SK-N-SH treated with all-trans-retinoic acid at 6 μM for 48 hours (cell line): ENCODE measurements at regions not wholly inside any gene's neighbourhood (a gene's known extent, or its start where the extent isn't known, plus 50 kb on each side); places are given as distances from the start of the nearest gene placed in this dataset.

Experiments used
- ATAC-seq: fragments of 200-7000 bp; cut with Tn5 transposase; 3 replicates; pipeline ENCODE4 v1.9.1; 2020; ENCODE audit warnings: mild to moderate bottlenecking, moderate library complexity
- ARNTL ChIP-seq: fragments of 450-650 bp; formaldehyde crosslinking; IDR thresholded peaks from 2 replicates; pipeline ENCODE4 v1.5.0; 2020; ENCODE audit warnings: low read depth, mild to moderate bottlenecking, moderate library complexity, borderline replicate concordance
- BACH2 ChIP-seq: fragments of 250-450 bp; sonication (Bioruptor Pico); IDR thresholded peaks from 2 replicates; pipeline ENCODE4 v1.9.0; 2021; ENCODE audit warnings: mild to moderate bottlenecking, borderline replicate concordance
- CSDC2 ChIP-seq: fragments of 250-450 bp; sonication (Bioruptor Pico); IDR thresholded peaks from 2 replicates; pipeline ENCODE4 v1.5.0; 2020; ENCODE audit warnings: mild to moderate bottlenecking, moderate library complexity
- ESRRG ChIP-seq: fragments of 250-450 bp; sonication (Bioruptor Pico); IDR thresholded peaks from 2 replicates; pipeline ENCODE4 v1.6.1; 2021; ENCODE audit warnings: mild to moderate bottlenecking
- GLIS3 ChIP-seq: fragments of 250-450 bp; sonication (Bioruptor Pico); IDR thresholded peaks from 2 replicates; pipeline ENCODE4 v1.5.0; 2020; ENCODE audit warnings: mild to moderate bottlenecking, moderate library complexity
- ISL1 ChIP-seq: fragments of 250-450 bp; sonication (Bioruptor Pico); IDR thresholded peaks from 2 replicates; pipeline ENCODE4 v2.1.2; 2022; ENCODE audit warnings: mild to moderate bottlenecking, moderate library complexity
- OSR1 ChIP-seq: fragments of 250-450 bp; sonication (Bioruptor Pico); IDR thresholded peaks from 2 replicates; pipeline ENCODE4 v1.8.0; 2022; ENCODE audit warnings: moderate library complexity, mild to moderate bottlenecking, inconsistent platforms
- PPARA ChIP-seq: fragments of 250-450 bp; sonication (Bioruptor Pico); IDR thresholded peaks from 2 replicates; pipeline ENCODE4 v1.5.0; 2020; ENCODE audit warnings: mild to moderate bottlenecking, borderline replicate concordance
- RARB ChIP-seq: fragments of 250-450 bp; sonication (Bioruptor Pico); IDR thresholded peaks from 2 replicates; pipeline ENCODE4 v1.8.0; 2021; ENCODE audit warnings: mild to moderate bottlenecking, moderate library complexity
- TCF4 ChIP-seq: fragments of 250-450 bp; sonication (Bioruptor Pico); IDR thresholded peaks from 2 replicates; pipeline ENCODE4 v1.8.0; 2021; ENCODE audit warnings: mild to moderate bottlenecking, moderate library complexity, borderline replicate concordance
- TOX ChIP-seq: fragments of 250-450 bp; sonication (Bioruptor Pico); IDR thresholded peaks from 2 replicates; pipeline ENCODE4 v1.8.0; 2021; ENCODE audit warnings: mild to moderate bottlenecking, moderate library complexity, borderline replicate concordance
- ZC3H10 ChIP-seq: fragments of 250-450 bp; sonication (Bioruptor Pico); IDR thresholded peaks from 2 replicates; pipeline ENCODE4 v1.5.1; 2021; ENCODE audit warnings: mild to moderate bottlenecking, moderate library complexity
- ZFP3 ChIP-seq: fragments of 250-450 bp; sonication (Bioruptor Pico); IDR thresholded peaks from 2 replicates; pipeline ENCODE4 v1.5.0; 2020; ENCODE audit warnings: mild to moderate bottlenecking, moderate library complexity
- ZFP30 ChIP-seq: fragments of 450-650 bp; formaldehyde crosslinking; IDR thresholded peaks from 2 replicates; pipeline ENCODE4 v1.5.0; 2022; ENCODE audit warnings: mild to moderate bottlenecking, moderate library complexity
- ZNF565 ChIP-seq: fragments of 450-650 bp; formaldehyde crosslinking; conservative IDR thresholded peaks from 2 replicates; pipeline ENCODE4 v1.5.0; 2020; ENCODE audit warnings: low read depth, mild to moderate bottlenecking, moderate library complexity
- ZNF70 ChIP-seq: fragments of 450-650 bp; formaldehyde crosslinking; IDR thresholded peaks from 2 replicates; pipeline ENCODE4 v1.5.0; 2020; ENCODE audit warnings: mild to moderate bottlenecking, moderate library complexity
- ZNF8 ChIP-seq: fragments of 450-650 bp; formaldehyde crosslinking; IDR thresholded peaks from 2 replicates; pipeline ENCODE4 v1.5.0; 2020; ENCODE audit warnings: mild to moderate bottlenecking, moderate library complexity
- TF ChIP-seq, protein P1 (sequence below): fragments of 250-450 bp; sonication (Bioruptor Pico); IDR thresholded peaks from 2 replicates; pipeline ENCODE4 v1.8.0; 2021; ENCODE audit warnings: low read depth, mild to moderate bottlenecking, moderate library complexity, borderline replicate concordance
- TF ChIP-seq, protein P2 (sequence below): fragments of 250-450 bp; sonication (Bioruptor Pico); IDR thresholded peaks from 2 replicates; pipeline ENCODE4 v1.5.1; 2020; ENCODE audit warnings: low read depth, mild to moderate bottlenecking, moderate library complexity
- TF ChIP-seq, protein P3 (sequence below): fragments of 250-450 bp; sonication (Bioruptor Pico); IDR thresholded peaks from 2 replicates; pipeline ENCODE4 v1.5.0; 2020; ENCODE audit warnings: mild to moderate bottlenecking, moderate library complexity
- TF ChIP-seq, protein P4 (sequence below): fragments of 250-450 bp; sonication (Bioruptor Pico); IDR thresholded peaks from 2 replicates; pipeline ENCODE4 v1.8.0; 2020; ENCODE audit warnings: mild to moderate bottlenecking, moderate library complexity, borderline replicate concordance
- TF ChIP-seq, protein P5 (sequence below): fragments of 250-450 bp; sonication (Bioruptor Pico); IDR thresholded peaks from 2 replicates; pipeline ENCODE4 v1.5.1; 2021; ENCODE audit warnings: mild to moderate bottlenecking, moderate library complexity

DNA sequence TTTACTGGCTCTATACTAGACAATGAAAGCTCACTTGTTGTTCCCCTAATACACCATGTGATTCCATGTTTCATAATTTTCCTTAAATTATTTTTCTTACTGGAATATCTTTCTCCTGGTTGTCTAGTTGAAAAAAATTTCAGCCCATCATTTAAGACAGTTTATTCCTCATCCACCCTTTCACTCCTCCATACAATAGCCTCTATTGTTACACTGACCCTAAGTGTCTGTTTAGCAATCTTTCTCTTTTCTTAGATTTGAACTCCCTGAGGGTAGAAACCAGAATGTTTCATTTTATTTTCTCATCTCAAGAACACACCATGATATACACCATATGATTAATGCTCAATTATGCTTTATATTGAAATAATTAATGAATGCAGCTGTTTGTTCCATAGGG is 413.4 kb upstream of the ITGA1 start:
- TF ChIP-seq TCF4 (CRISPR knock-in tag) (no peak), GLIS3 (CRISPR knock-in tag) (no peak), ZFP3 (CRISPR knock-in tag) (no peak), ZNF70 (CRISPR knock-in tag) (no peak), TOX (CRISPR knock-in tag) (no peak)
- TF ChIP-seq, protein P1, sequence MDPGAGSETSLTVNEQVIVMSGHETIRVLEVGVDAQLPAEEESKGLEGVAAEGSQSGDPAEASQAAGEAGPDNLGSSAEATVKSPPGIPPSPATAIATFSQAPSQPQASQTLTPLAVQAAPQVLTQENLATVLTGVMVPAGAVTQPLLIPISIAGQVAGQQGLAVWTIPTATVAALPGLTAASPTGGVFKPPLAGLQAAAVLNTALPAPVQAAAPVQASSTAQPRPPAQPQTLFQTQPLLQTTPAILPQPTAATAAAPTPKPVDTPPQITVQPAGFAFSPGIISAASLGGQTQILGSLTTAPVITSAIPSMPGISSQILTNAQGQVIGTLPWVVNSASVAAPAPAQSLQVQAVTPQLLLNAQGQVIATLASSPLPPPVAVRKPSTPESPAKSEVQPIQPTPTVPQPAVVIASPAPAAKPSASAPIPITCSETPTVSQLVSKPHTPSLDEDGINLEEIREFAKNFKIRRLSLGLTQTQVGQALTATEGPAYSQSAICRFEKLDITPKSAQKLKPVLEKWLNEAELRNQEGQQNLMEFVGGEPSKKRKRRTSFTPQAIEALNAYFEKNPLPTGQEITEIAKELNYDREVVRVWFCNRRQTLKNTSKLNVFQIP (CRISPR knock-in tag): no peak
- TF ChIP-seq, protein P2, sequence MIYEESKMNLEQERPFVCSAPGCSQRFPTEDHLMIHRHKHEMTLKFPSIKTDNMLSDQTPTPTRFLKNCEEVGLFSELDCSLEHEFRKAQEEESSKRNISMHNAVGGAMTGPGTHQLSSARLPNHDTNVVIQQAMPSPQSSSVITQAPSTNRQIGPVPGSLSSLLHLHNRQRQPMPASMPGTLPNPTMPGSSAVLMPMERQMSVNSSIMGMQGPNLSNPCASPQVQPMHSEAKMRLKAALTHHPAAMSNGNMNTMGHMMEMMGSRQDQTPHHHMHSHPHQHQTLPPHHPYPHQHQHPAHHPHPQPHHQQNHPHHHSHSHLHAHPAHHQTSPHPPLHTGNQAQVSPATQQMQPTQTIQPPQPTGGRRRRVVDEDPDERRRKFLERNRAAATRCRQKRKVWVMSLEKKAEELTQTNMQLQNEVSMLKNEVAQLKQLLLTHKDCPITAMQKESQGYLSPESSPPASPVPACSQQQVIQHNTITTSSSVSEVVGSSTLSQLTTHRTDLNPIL (CRISPR knock-in tag): no peak
- ATAC-seq: no peak

DNA sequence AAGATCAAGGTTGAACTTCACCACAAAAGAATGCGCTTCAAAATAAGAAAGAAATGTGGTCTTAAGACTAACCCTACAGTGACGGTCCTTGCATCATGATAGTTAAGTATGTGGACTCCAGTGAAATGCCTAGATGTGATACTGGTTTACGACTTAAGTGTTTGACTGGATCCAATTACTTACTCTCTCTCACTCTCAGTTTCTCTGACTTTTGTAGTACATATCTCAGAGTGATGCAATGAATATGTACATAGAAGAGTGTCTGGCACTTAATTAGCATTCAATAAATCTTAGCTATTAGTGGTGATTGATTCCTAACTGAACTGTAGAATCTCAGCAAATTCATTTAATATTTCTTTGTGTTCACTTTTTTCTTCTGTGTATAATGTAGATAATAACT is 411.7 kb upstream of the ITGA1 start:
- TF ChIP-seq, protein P3, sequence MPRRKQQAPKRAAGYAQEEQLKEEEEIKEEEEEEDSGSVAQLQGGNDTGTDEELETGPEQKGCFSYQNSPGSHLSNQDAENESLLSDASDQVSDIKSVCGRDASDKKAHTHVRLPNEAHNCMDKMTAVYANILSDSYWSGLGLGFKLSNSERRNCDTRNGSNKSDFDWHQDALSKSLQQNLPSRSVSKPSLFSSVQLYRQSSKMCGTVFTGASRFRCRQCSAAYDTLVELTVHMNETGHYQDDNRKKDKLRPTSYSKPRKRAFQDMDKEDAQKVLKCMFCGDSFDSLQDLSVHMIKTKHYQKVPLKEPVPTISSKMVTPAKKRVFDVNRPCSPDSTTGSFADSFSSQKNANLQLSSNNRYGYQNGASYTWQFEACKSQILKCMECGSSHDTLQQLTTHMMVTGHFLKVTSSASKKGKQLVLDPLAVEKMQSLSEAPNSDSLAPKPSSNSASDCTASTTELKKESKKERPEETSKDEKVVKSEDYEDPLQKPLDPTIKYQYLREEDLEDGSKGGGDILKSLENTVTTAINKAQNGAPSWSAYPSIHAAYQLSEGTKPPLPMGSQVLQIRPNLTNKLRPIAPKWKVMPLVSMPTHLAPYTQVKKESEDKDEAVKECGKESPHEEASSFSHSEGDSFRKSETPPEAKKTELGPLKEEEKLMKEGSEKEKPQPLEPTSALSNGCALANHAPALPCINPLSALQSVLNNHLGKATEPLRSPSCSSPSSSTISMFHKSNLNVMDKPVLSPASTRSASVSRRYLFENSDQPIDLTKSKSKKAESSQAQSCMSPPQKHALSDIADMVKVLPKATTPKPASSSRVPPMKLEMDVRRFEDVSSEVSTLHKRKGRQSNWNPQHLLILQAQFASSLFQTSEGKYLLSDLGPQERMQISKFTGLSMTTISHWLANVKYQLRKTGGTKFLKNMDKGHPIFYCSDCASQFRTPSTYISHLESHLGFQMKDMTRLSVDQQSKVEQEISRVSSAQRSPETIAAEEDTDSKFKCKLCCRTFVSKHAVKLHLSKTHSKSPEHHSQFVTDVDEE: no peak
- TF ChIP-seq PPARA: no peak
- TF ChIP-seq ZNF565 (CRISPR knock-in tag): no peak
- no peak for TF ChIP-seq RARB
- TF ChIP-seq, protein P2 (CRISPR knock-in tag): no peak
- TF ChIP-seq ZNF70 (CRISPR knock-in tag): no peak
- TF ChIP-seq ZNF8 (CRISPR knock-in tag): no peak
- no peak for TF ChIP-seq ZC3H10 (CRISPR knock-in tag)
- TF ChIP-seq BACH2: no peak
- no peak for TF ChIP-seq ISL1 (CRISPR knock-in tag)
- no peak for TF ChIP-seq TOX (CRISPR knock-in tag)
- TF ChIP-seq, protein P4, sequence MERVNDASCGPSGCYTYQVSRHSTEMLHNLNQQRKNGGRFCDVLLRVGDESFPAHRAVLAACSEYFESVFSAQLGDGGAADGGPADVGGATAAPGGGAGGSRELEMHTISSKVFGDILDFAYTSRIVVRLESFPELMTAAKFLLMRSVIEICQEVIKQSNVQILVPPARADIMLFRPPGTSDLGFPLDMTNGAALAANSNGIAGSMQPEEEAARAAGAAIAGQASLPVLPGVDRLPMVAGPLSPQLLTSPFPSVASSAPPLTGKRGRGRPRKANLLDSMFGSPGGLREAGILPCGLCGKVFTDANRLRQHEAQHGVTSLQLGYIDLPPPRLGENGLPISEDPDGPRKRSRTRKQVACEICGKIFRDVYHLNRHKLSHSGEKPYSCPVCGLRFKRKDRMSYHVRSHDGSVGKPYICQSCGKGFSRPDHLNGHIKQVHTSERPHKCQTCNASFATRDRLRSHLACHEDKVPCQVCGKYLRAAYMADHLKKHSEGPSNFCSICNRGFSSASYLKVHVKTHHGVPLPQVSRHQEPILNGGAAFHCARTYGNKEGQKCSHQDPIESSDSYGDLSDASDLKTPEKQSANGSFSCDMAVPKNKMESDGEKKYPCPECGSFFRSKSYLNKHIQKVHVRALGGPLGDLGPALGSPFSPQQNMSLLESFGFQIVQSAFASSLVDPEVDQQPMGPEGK: no peak
- no peak for TF ChIP-seq OSR1 (CRISPR knock-in tag)
- no peak for TF ChIP-seq ZFP3 (CRISPR knock-in tag)
- no peak for TF ChIP-seq ESRRG (CRISPR knock-in tag)
- TF ChIP-seq ARNTL (CRISPR knock-in tag): no peak
- TF ChIP-seq, protein P1 (CRISPR knock-in tag): no peak
- TF ChIP-seq CSDC2 (CRISPR knock-in tag): no peak
- TF ChIP-seq, protein P5, sequence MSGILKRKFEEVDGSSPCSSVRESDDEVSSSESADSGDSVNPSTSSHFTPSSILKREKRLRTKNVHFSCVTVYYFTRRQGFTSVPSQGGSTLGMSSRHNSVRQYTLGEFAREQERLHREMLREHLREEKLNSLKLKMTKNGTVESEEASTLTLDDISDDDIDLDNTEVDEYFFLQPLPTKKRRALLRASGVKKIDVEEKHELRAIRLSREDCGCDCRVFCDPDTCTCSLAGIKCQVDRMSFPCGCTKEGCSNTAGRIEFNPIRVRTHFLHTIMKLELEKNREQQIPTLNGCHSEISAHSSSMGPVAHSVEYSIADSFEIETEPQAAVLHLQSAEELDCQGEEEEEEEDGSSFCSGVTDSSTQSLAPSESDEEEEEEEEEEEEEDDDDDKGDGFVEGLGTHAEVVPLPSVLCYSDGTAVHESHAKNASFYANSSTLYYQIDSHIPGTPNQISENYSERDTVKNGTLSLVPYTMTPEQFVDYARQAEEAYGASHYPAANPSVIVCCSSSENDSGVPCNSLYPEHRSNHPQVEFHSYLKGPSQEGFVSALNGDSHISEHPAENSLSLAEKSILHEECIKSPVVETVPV (CRISPR knock-in tag): no peak
- TF ChIP-seq ZFP30 (CRISPR knock-in tag): no peak
- no peak for ATAC-seq
